ENCODE measurements at regions not wholly inside any gene's neighbourhood (a gene's known extent, or its start where the extent isn't known, plus 50 kb on each side); places are given as distances from the start of the nearest gene placed in this dataset.

DNA sequence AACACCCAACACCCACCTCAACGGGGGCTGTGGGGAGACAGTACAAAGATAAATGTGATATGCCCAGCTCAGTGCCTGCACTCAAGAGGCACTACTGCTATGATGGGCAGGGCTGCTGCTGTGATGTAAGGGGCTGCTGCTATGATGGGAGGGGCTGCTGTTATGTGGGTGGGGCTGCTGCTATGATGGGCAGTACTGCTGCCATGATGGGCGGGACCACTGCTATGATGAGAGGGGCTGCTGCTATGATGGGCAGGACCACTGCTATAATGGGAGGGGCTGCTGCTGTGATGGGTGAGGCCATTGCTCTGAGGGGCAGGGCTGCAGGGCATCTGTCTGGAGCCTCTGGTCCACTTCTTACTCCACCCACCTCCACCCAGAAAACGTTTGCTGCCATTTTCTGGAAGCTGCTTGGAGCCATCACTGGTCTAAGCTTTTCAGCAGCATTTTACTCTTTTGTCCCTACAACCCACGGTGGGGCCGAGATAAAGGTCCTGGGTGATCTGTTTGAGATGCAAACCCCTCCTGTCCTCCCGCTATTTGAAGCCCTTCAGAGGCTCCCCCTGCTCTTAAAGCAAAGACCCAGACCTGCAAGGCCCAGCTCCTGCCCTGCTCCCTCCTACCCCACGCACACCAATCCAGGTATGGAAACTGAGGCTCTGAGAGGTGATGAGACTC, 656.9 kb downstream of the PTPRU start:
- H3K9me3 ChIP-seq: no peaks in the 10 kb centered on the region
- H3K27ac ChIP-seq: no peak overlapping the region
- TF ChIP-seq, protein P1, sequence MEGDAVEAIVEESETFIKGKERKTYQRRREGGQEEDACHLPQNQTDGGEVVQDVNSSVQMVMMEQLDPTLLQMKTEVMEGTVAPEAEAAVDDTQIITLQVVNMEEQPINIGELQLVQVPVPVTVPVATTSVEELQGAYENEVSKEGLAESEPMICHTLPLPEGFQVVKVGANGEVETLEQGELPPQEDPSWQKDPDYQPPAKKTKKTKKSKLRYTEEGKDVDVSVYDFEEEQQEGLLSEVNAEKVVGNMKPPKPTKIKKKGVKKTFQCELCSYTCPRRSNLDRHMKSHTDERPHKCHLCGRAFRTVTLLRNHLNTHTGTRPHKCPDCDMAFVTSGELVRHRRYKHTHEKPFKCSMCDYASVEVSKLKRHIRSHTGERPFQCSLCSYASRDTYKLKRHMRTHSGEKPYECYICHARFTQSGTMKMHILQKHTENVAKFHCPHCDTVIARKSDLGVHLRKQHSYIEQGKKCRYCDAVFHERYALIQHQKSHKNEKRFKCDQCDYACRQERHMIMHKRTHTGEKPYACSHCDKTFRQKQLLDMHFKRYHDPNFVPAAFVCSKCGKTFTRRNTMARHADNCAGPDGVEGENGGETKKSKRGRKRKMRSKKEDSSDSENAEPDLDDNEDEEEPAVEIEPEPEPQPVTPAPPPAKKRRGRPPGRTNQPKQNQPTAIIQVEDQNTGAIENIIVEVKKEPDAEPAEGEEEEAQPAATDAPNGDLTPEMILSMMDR (IDR thresholded peaks at IDR 0.05): no peak
- no peak for TF ChIP-seq POLR2A (IDR thresholded peaks at IDR 0.05)
- 68 to 76% methylated on average over 7 of the region's 7 CpGs for WGBS, 2 donors
- intact Hi-C loops (cut with DNase I): no loop called here
- H3K27me3 ChIP-seq: no peaks in the 10 kb centered on the region
- DNase-seq: no peak
- no peaks in the 10 kb centered on the region for H3K36me3 ChIP-seq
- H3K4me3 ChIP-seq (replicated peaks in 1 of 3): no peak overlapping the region
- no peaks in the 10 kb centered on the region for H3K4me1 ChIP-seq

DNA sequence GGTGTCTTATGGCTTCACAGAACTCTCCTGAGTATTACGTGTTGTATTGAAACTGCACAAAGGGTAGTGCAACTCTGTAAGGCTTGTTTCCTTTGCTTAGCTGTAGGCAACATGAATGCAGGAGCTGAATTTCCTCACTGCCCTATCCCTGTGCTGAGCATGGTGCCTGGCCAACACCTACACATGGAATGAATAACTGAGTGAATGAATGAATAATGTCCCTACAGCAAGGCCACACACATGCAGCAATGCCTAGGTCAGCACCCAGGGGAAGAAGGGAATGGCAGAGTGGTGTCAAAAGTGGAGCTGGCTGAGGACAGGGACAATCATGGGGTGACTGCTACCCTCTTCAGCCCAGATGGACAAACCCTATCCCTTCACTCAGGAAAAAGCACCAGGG, 655.9 kb downstream of the PTPRU start:
- H3K4me3 ChIP-seq (replicated peaks in 1 of 3): no peak overlapping the region

DNA sequence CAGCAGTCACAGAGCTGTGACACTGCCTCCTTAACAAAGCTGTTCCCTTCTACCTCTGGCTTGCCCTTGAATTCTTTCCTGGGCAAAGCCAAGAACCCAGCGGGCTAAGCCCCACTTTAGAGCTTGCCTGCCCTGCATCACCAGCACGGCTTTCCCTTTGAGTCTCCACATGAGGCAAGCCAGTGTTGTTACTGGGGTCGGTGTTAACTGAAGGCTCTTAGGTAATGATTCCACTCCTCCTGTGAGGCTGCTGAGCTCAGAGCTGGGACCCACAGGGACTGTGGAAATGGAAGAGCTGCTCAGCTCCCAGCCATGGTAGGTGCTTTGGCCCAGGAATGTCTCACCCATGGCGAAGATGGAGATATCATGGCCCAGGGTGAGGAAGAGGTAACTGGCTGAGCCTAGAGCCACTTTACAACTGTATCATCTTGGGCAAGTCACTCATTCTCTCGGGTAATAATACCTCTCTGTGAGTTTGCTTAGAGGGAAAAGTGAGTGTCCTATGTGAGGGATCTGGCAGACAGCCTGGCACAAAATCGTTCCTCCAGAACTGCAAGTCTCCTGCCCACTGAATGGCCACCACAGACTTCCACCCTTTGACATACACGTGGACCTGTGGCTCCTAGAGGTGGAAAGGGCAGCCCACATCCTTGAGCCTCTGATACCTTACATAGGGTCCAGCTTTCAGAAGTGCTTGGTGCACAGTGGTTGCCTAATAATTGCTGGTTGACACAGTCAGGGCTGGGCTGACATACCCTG, 654.1 kb downstream of the PTPRU start:
- no peaks in the 10 kb centered on the region for H3K27me3 ChIP-seq
- intact Hi-C loops (cut with DNase I): no loop called here
- H3K36me3 ChIP-seq: no peaks in the 10 kb centered on the region
- H3K4me3 ChIP-seq (replicated peaks in 1 of 3): no peak overlapping the region
- no peak for TF ChIP-seq POLR2A (IDR thresholded peaks at IDR 0.05)
- TF ChIP-seq, protein P1 (IDR thresholded peaks at IDR 0.05): no peak
- no peaks in the 10 kb centered on the region for H3K4me1 ChIP-seq
- no peaks in the 10 kb centered on the region for H3K9me3 ChIP-seq
- WGBS, 2 donors: 60 to 70% methylated on average over 7 of the region's 7 CpGs
- no peak overlapping the region for H3K27ac ChIP-seq
- no peak for DNase-seq

More for the DNA sequence above, 655.9 kb downstream of the PTPRU start:
- no peak for TF ChIP-seq POLR2A (IDR thresholded peaks at IDR 0.05)
- TF ChIP-seq, protein P1 (IDR thresholded peaks at IDR 0.05): no peak
- Histone ChIP-seq H3K9me3 (no peaks in the 10 kb centered on the region), H3K36me3 (no peaks in the 10 kb centered on the region), H3K27me3 (no peaks in the 10 kb centered on the region), H3K27ac (no peak overlapping the region), H3K4me1 (no peaks in the 10 kb centered on the region)
- DNase-seq: no peak
- intact Hi-C loops (cut with DNase I): no loop called here
- 53 to 88% methylated on average over 1 of the region's 1 CpG for WGBS, 2 donors

DNA sequence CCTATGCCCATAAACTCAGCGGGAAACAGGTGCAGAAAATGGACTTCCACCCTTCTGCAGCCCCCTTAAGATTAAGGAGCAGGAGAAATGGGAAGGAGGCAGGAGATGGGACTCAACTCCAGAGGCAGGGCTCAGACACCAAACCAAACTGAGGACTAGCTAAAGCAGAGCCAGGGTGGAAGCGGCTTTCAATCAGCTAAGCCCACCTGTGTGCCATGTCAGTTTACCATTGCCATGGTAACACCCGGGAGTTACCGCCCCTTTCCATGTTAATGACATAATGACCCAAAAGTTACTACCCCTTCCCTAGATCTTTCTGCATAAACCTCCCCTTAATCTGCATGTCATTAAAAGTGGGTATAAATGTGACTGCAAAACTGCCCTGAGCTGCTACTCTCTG, 653.5 kb downstream of the PTPRU start:
- H3K9me3 ChIP-seq: no peaks in the 10 kb centered on the region
- no peaks in the 10 kb centered on the region for H3K36me3 ChIP-seq
- H3K27me3 ChIP-seq: no peaks in the 10 kb centered on the region
- intact Hi-C loops (cut with DNase I): no loop called here
- DNase-seq: no peak
- no peak overlapping the region for H3K27ac ChIP-seq
- no peaks in the 10 kb centered on the region for H3K4me1 ChIP-seq
- H3K4me3 ChIP-seq (replicated peaks in 1 of 3): no peak overlapping the region
- TF ChIP-seq POLR2A (IDR thresholded peaks at IDR 0.05): no peak
- TF ChIP-seq, protein P1 (IDR thresholded peaks at IDR 0.05): no peak
- WGBS, 2 donors: 72 to 73% methylated on average over 3 to 4 of the region's 4 CpGs

DNA sequence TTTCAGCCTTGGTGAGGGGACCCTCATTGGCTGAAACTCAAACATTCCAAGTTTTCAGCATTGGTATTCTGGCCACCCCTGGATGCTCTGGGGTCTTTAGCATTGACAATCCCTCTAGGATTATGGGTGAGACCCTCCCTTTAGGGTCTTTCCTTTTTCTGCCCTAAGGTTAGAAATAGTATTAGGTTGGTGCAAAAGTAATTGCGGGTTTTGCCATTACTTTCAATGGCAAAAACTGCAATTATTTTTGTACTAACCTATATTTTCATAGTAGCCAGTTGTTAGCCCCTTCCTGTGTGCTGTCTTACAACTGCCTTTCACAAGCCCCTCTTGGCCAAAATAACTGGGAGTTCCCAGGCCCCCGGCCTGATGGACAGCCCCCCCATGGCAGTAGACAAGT, 648.4 kb downstream of the PTPRU start:
- intact Hi-C loops (cut with DNase I): no loop called here
- H3K4me3 ChIP-seq (replicated peaks in 1 of 3): no peak overlapping the region
- TF ChIP-seq, protein P1 (IDR thresholded peaks at IDR 0.05): no peak
- TF ChIP-seq POLR2A (IDR thresholded peaks at IDR 0.05): no peak

More for the DNA sequence above, 648.4 kb downstream of the PTPRU start:
- 74 to 91% methylated on average over 2 of the region's 2 CpGs for WGBS, 2 donors
- H3K9me3 ChIP-seq: no peaks in the 10 kb centered on the region
- no peaks in the 10 kb centered on the region for H3K36me3 ChIP-seq
- DNase-seq: no peak
- H3K27ac ChIP-seq: no peak overlapping the region
- H3K4me1 ChIP-seq: no peaks in the 10 kb centered on the region
- no peaks in the 10 kb centered on the region for H3K27me3 ChIP-seq

All from thyroid gland (tissue), 4 donors.